ENCODE measurements at regions not wholly inside any gene's neighbourhood (a gene's known extent, or its start where the extent isn't known, plus 50 kb on each side); places are given as distances from the start of the nearest gene placed in this dataset.

DNA sequence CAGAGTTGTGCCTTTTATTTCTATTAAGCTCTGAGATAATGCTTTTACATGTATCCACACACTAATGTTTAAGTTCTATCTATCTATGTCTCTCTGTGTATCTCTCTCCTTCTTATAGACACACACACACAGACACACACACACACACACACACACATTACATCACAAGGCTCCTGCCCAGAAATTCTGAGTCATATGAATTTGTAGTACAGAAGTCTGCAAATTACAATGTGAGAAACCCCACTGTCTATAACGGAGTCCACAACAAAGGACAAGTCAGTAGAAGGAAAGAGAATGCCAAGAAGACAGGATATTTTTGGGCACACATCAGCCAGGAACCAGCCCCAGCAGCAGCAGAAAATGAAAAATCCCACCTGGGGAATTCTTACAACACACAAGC, 142.4 kb downstream of the EN1 start:
- POLR2A ChIA-PET, result no interaction called here
- peaks cover 0 to 7% of the 10 kb centered on the region in 2 experiments for H3K9me3 ChIP-seq (ENCODE audit: control insufficient read depth in 1 of 2, insufficient read depth in 1 of 2, low read length in 2 of 2)
- H3K4me3 ChIP-seq (ENCODE audit: low read length), result no peak overlapping the region
- Mint-ChIP-seq H3K4me3 (no peak overlapping the region), H3K27me3 (peaks cover 27% of the 10 kb centered on the region), H3K36me3 (ENCODE audit: low read depth) (no peaks in the 10 kb centered on the region), H3K4me1 (ENCODE audit: low read depth) (no peaks in the 10 kb centered on the region), H3K27ac (no peak overlapping the region), H3K9me3 (no peaks in the 10 kb centered on the region)
- TF ChIP-seq, protein P1, sequence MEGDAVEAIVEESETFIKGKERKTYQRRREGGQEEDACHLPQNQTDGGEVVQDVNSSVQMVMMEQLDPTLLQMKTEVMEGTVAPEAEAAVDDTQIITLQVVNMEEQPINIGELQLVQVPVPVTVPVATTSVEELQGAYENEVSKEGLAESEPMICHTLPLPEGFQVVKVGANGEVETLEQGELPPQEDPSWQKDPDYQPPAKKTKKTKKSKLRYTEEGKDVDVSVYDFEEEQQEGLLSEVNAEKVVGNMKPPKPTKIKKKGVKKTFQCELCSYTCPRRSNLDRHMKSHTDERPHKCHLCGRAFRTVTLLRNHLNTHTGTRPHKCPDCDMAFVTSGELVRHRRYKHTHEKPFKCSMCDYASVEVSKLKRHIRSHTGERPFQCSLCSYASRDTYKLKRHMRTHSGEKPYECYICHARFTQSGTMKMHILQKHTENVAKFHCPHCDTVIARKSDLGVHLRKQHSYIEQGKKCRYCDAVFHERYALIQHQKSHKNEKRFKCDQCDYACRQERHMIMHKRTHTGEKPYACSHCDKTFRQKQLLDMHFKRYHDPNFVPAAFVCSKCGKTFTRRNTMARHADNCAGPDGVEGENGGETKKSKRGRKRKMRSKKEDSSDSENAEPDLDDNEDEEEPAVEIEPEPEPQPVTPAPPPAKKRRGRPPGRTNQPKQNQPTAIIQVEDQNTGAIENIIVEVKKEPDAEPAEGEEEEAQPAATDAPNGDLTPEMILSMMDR (IDR thresholded peaks at IDR 0.05), result no peak
- no peaks in the 10 kb centered on the region for H3K4me1 ChIP-seq (ENCODE audit: insufficient read depth, low read length)
- ATAC-seq (ENCODE audit: poor library complexity) (no peak), DNase-seq (no peak)
- H3K27ac ChIP-seq (ENCODE audit: low read depth in 1 of 2, low read length in 2 of 2), result no peak overlapping the region
- H3K36me3 ChIP-seq (ENCODE audit: insufficient read depth, low read length), result no peaks in the 10 kb centered on the region
- intact Hi-C loops (cut with DNase I, micrococcal nuclease), result no loop called here
- H3K27me3 ChIP-seq (ENCODE audit: control insufficient read depth in 1 of 2, insufficient read depth in 2 of 2, low read length in 2 of 2), result no peaks in the 10 kb centered on the region
- CTCF ChIA-PET, result no interaction called here

DNA sequence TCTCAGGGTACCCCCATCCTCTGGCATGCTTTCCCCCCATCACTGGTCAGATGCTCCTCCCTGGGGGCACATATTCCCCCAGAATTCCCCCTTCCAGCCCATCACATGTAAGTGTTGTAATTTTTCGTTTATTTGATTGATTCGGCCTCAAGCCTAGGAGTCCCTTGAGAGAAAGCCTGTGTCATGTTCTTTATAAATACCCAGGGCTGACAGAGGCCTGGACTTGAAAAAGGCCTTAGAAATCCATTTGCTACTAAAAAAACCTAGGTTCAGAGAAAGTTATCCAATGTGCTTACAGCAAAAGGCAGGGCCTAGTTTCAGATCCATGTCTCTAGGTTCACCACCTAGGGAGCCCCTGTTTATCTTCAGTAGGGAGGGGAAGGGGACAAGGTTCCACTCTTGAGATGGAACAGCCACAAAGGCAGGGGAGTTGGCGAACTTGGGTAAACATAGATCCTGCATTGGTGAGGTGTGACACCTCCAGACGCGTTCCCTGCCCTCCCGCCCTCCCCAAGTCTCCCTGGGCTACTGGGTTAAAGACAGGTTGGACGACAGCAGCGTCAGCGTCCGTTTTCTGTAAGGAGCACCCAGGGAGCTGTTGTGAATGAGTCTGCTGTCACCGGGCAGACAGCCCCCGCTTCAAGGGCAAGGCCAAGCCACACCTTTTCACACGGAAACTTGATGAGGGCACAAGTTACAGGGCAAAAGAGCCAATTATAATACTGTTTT, 147.8 kb downstream of the EN1 start:
- no peaks in the 10 kb centered on the region for H3K27me3 ChIP-seq (ENCODE audit: control insufficient read depth in 1 of 2, insufficient read depth in 2 of 2, low read length in 2 of 2)
- no peak overlapping the region for H3K4me3 ChIP-seq (ENCODE audit: low read length)
- H3K27ac Mint-ChIP-seq, result no peak overlapping the region
- H3K36me3 ChIP-seq (ENCODE audit: insufficient read depth, low read length), result no peaks in the 10 kb centered on the region
- POLR2A ChIA-PET, result no interaction called here
- DNase-seq, result no peak
- no peak for ATAC-seq (ENCODE audit: poor library complexity)
- no peaks in the 10 kb centered on the region for H3K36me3 Mint-ChIP-seq (ENCODE audit: low read depth)
- no peak overlapping the region for H3K27ac ChIP-seq (ENCODE audit: low read depth in 1 of 2, low read length in 2 of 2)
- H3K4me1 ChIP-seq (ENCODE audit: insufficient read depth, low read length), result no peaks in the 10 kb centered on the region
- CTCF ChIA-PET, result no interaction called here
- no peaks in the 10 kb centered on the region for H3K4me1 Mint-ChIP-seq (ENCODE audit: low read depth)
- peaks cover 10% of the 10 kb centered on the region for H3K27me3 Mint-ChIP-seq
- TF ChIP-seq, protein P1 (IDR thresholded peaks at IDR 0.05), result no peak
- H3K9me3 ChIP-seq (ENCODE audit: control insufficient read depth in 1 of 2, insufficient read depth in 1 of 2, low read length in 2 of 2), result peaks cover 0 to 9% of the 10 kb centered on the region in 2 experiments
- H3K9me3 Mint-ChIP-seq, result no peaks in the 10 kb centered on the region
- no peak overlapping the region for H3K4me3 Mint-ChIP-seq
- intact Hi-C loops (cut with DNase I, micrococcal nuclease), result no loop called here

DNA sequence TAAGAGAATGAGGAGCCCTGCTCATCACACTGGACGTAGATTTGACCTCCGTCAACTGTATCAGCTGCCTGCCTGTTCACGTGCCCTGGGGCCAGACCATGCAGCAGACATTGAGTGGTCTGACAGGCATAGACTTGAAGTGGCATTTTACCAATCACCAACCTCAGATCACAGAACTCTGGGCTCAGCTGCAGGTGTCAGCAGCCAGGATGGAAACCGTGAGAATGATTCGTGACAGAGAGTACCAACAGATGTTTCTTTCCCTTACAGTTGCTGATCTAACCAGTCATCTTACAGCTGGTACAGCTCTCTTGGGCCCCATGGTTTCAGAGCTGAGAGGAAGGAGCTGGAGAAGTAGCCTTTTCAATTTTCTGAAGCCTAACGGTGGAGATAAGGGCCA, 148.9 kb downstream of the EN1 start:
- ChIA-PET CTCF (no interaction called here), POLR2A (no interaction called here)
- Mint-ChIP-seq H3K27me3 (peaks cover 10% of the 10 kb centered on the region), H3K9me3 (no peaks in the 10 kb centered on the region), H3K27ac (no peak overlapping the region), H3K4me1 (ENCODE audit: low read depth) (no peaks in the 10 kb centered on the region), H3K36me3 (ENCODE audit: low read depth) (no peaks in the 10 kb centered on the region), H3K4me3 (no peak overlapping the region)
- Histone ChIP-seq H3K36me3 (ENCODE audit: insufficient read depth, low read length) (no peaks in the 10 kb centered on the region), H3K4me3 (ENCODE audit: low read length) (no peak overlapping the region), H3K27me3 (ENCODE audit: control insufficient read depth in 1 of 2, insufficient read depth in 2 of 2, low read length in 2 of 2) (no peaks in the 10 kb centered on the region), H3K4me1 (ENCODE audit: insufficient read depth, low read length) (no peaks in the 10 kb centered on the region), H3K27ac (ENCODE audit: low read depth in 1 of 2, low read length in 2 of 2) (no peak overlapping the region), H3K9me3 (ENCODE audit: control insufficient read depth in 1 of 2, insufficient read depth in 1 of 2, low read length in 2 of 2) (peaks cover 0 to 9% of the 10 kb centered on the region in 2 experiments)
- intact Hi-C loops (cut with DNase I, micrococcal nuclease), result no loop called here
- DNase-seq, result no peak
- ATAC-seq (ENCODE audit: poor library complexity), result no peak
- TF ChIP-seq, protein P1 (IDR thresholded peaks at IDR 0.05), result no peak
